GM21786 (cell line): ENCODE measurements at regions not wholly inside any gene's neighbourhood (a gene's known extent, or its start where the extent isn't known, plus 50 kb on each side); places are given as distances from the start of the nearest gene placed in this dataset.

Source experiments
- ATAC-seq: cut with Tn5 transposase; IDR thresholded peaks from one replicate; pipeline ENCODE4 v1.9.1; 2021; ENCODE audit not compliant: unreplicated experiment

DNA sequence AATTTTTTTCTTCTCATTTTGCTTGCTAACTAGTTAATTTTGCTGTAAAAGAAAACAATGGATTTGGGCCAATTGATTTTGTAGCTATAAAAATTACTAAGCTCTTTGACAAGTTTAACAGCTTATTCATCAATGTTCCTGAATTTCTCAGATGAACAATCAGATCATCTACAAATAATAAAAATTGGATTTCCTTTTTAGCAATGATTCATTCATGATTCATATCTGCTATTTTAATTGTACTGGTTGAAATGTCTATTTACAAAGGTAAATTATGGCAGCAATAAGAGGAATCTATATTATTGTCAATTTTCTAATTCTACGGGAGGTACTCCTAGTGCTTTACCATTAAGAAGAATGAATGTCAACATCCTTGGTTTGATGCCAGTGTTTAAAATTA, 178.8 kb upstream of the BTBD3 start:
- ATAC-seq = no peak

DNA sequence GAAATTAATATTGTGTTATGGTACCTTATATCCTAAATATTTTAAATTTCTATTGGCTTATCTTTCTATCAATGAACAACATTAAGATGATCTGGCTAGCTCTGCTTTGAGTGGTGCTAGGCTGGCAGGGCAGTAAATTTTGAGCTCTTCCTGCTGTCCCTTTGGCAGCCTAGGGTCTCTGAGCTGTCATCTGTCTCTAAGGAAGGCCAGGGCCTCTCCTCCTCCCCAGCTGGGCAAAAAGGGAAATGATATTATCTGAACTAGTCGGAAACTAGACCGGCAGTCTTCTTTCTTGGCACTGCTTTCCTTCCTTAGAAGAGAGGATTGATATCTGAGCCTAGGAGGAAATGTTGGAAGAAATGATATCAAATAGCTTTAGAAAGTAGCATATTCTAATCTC, 176.7 kb upstream of the BTBD3 start:
- ATAC-seq = no peak

DNA sequence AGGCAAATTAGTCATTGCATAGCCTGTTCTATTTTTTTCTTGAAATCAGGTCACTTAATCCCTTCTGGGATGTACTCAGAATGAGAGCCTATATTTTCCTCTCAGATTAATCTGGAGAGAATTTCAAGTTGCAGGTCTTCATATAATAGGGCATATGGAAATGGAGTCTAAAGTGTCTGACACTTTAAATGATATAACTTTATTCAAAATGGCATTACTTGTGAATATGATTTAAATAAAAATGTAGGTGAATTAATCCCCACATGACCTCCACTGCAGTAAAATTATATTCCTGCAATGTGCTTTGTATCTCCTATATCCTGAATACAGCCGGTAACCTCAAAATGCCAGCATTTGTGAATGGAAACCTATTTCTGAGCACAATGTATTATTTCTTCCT, 172.5 kb upstream of the BTBD3 start:
- ATAC-seq = no peak

DNA sequence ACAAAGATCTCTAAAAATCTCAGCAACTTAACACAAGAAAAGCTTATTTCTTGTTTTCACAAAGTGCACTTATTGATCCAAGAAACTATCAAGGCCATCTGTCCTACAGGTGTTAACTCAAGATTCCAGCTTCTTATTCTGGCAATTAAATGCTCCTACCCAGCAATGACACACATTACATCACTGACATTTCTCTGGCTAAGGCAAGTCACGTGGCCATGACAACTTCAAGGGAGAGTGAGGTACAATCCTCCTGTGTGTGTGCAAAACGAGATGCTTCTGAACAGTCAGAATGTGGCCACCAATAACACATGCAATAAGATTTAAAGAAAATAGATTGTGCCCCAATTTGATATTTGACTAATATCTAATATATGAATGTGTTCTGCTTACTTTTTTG, 169.3 kb upstream of the BTBD3 start:
- no peak for ATAC-seq

DNA sequence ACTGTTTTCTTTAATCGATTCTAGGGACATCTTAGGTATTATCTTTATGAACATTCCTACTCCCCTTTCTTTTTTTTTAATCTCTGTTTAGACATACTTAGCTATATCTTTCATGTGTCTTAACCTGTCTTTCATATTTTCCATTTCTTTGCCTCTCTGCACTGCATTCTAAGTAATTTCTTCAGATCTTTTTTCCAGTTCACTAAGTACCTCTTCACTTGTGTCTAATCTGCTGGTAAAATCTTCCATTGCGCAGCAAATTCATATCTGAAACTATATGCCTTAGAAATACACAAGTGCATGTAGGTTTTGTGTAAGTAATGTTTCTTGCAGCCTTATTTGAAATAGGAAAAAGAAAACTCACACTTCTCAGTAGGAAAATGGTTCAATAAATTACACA, 165.4 kb upstream of the BTBD3 start:
- no peak for ATAC-seq

DNA sequence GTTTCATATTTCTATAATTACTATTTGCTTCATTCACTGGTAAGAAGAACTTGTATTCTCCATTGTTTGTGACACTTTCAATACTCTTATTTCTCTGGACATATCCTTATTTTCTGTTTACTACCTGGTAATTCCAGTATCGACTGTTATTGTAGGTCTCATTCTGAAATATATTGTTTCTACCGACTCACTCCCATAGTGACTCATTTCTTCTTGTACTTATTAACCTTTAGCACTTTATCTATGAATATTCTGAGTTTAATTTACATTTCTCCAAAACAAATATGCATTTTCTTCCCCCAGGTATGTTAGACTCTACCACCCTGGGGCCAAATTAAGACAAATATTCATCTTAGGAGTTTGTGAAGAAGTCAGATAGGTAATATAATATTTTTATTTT, 164.5 kb upstream of the BTBD3 start:
- no peak for ATAC-seq

DNA sequence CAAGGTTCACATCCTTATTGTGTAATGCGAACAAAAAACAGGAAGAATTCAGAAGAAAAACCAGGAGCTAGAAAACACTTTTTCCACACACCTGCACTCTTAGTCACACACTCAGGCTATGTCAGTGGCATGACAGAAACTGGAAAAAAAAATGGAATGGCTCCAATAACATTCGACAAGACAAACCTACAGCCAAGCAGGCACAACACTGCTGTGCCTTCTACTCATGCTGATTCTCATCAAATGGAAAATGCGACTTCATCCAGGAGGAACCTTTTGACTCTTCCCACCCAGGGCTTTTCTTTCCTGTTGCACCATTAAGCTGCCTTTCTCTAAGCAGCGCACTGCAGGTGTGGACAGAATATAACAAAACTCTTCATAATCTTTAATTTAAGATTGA, 163.2 kb upstream of the BTBD3 start:
- ATAC-seq = no peak

DNA sequence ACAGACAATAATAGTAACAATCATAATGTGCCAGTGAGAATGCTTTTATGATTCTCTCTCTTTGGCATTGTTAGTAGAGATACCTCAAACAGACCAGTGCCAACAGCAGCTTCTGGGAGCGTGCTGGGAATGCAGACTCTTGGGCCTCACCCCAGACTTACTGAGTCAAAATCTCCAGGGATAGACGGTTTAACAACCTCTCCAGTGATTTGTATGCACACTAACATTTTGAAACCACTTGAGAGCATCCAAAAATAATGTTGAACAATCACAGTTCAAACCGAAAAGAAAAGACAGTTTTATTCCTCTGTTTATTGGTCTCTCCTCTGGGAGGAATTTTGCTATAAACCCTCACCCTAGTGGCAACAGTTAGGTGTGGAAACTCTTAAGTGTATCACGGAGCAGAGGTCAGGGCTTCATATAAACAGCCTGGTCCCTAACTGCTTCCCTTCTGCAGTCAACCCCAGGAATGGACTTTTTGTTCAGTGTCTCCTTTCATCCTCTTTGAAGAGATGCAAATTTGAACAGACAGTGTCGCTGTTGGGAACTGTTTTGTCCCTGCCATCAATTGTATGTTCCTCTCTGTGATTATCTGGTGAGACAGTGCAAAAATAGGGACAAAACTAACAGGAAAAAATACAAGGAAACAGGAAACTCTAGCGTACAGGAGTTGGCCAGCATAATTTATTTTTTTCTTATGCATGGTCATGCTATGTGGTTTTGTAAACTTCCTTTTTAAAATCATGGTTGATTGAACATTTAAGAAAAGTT, 162.4 kb upstream of the BTBD3 start:
- ATAC-seq = no peak

DNA sequence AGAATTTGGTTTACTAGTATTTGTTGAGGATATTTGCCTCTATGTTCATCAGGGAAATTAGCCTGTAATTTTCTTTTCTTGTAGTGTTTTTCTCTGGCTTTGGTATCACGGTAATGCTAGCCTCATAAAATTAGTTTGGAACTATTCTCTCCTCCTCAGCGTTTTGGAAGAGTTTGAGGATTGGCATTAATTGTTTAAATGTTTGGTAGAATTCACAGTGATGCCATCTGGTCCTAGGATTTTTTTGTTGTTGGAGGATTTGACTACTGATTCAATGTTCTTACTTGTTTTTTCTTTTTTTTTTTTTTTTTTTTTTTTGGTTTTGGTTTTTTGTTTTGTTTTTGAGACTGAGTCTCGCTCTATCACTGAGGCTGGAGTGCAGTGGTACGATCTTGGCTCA, 156.2 kb upstream of the BTBD3 start:
- ATAC-seq = no peak

DNA sequence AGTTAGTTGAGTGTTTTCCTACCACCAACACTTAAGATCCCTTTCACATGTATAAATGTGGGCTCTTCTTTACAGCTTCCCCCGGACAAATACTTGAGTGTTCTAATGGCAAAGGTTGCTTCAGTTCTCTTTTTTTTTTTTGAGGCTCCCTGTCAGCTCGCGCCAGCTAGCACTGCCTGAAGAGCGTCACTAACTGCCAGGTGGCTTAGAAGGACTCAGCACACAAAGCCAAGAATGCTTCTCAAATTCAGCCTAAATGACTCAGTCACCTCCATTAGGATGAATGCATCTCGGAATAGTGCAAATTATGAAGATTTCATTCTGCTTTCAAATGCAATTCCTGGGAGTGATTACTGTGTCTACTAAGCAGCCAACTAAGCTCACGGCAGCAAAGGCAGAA, 150.7 kb upstream of the BTBD3 start:
- no peak for ATAC-seq

DNA sequence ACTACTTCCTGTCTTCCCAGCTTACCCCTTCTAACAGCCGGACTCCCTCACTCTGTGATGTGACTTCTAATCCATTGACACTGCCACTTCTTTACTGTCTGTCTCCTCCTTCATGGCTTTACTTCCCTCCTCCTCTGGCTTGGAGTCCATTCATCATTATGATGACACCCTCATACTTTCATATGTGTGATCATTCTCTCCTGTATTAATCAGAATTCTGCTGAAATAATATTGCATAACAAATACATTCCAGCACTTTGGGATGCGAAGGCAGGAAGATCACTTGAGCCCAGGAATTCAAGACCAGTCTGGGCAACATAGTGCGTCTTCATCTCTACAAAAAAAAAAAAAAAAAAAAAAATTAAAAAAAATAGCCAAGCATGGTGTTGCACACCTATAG, 147.9 kb upstream of the BTBD3 start:
- no peak for ATAC-seq

DNA sequence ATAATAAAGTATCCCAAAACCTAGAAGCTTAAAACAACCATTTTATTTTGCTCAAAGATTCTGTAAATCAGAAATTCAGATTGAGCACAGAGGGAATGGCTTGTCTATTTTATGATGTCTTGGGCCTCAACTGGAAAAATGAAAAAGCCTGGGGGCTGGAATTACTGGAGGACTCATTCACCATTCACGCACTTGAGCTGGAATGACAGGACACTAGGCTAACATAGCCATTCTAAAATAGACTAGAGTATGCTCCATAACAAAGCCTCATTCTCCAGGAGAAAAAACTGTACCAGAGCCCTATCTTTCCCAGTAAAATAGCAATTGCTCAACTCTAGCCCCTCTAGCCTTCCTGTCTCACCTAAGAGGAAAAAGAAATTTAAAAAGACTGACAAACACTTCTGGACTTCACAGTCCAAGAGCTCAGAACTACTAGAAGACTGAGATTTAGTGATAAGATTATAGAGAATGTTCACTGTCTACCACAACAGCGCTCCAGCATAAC, 145.4 kb upstream of the BTBD3 start:
- no peak for ATAC-seq

DNA sequence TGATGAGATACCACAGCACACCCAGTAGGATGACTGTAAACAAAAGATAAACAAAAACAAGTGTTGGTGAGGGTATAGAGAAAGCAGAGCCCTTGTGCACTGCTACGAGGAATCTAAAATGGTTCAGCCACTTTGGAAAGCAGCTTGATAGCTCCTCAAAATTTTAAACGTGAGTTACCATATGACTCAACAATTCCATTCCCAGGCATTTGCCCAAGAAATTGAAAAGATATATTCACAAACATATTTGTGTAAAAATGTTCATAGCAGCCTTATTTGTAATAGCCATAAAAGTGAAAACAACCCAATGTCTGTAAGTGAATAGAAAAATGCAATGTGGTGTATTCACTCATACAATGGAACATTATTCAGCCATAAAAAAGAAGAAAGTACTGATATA, 141.0 kb upstream of the BTBD3 start:
- ATAC-seq = no peak

DNA sequence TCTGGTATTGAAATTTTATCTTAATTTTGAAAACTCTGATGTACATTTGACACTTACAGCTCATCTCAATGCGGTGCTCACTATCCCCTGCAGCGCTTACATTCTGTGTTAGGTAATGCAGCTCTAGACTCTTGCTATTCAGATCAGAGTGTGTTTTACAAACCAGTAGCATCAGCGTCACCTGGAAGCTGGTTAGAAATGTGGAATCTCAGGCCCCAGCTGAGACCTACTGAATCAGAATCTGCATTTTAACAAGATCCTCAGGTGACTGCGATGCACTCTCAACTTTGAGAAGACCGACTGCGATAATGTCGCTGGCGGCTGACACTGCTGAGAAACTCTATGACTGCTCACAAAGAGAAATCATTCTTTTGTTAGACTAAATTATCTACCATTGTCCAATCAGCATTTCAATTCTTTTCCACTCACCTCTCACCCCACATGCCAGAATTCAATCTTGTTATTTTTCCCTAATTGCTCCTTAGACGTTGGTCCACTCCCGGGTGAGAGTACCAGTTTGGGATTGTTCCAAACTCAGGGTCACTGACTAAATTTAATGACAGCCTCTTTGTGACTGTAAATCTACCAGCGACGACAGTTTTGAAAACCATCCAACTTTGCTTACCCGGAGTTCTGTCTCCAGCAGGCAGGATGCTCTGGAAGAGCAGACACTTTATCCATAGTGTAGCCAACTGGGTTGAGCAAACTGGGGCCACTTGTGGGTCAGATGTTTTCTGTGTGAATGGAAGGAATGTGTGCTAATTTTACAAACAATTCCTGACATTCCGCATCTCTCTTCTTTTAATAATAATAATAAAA, 140.1 kb upstream of the BTBD3 start:
- no peak for ATAC-seq

DNA sequence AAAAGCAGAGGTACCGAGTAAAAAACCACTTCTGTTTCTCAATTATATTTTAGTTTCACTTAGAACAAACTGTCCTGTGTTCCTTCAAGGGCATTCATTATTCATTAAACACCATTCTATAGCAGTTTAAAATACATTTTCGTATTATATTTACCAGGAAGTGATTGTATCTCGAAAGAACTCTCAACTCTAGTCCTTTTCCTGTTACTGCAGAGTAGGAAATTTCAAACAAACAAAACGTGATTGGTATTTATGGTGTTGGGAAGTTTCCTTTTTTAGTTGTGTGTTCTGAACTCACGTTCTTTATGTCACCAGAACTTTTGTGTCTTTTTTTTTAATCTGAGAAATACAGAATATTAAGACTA, 139.5 kb upstream of the BTBD3 start:
- no peak for ATAC-seq

DNA sequence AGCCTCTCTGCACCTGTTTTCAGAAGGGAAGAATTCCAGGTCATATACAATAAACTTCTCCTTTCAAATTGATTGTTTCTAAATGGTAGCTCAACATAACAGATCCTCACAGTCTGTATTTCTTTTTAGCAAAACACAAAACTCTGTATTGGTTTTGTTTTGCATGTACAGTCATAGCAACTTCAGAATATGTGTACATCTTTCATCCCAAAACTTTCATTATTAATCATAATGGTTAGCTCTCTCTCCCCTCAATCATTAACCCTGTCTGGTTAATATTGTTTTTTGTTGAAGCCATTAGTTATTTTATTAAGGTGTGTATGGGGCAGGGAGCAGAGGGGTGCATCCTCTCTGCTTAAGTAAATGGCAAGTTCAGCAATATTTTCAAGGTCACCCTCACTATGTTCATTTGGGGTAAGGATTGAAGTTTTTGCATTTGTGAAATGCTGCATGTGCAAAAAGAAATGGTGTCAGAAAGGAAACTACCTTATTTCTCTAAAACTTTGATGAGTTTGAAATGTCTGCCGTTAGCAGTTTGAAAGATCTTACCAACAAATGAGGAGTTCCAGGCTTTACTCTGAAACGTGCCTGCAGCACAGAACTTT, 136.8 kb upstream of the BTBD3 start:
- no peak for ATAC-seq

DNA sequence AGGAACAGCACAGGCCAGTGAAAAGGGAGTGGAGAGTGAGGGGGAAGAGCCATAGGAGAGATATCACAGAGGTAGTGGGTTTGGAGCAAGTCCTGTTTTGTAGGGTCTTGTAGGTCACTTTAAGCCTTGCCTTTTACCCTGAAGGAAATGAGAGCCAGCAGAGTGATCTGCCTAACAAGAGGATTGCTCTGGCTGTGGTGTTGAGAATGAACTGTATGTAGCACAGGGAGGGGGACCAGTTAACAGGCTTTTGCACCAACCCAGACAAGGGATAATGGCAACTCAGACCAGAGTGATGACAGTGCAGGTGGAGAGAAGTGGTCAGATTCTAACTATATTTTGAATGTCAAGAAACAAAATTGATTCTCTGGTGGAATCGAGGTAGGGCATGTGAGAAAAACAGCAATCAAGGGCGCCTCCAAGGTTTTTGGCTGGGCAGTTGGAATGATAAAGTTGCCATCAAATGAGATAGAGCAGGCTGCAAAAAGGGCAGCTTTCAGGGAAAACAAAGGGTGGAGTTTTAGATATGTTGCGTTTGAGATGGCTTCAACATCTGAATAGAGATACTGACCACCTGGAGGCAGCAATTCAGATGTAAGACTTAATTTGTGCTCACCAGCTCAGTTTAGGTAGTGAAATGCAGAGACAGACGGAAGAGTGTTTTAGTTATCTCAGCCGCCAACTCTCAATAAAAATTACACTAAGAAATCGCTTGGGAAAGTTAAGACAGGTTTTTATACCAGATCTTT, 134.4 kb upstream of the BTBD3 start:
- no peak for ATAC-seq

DNA sequence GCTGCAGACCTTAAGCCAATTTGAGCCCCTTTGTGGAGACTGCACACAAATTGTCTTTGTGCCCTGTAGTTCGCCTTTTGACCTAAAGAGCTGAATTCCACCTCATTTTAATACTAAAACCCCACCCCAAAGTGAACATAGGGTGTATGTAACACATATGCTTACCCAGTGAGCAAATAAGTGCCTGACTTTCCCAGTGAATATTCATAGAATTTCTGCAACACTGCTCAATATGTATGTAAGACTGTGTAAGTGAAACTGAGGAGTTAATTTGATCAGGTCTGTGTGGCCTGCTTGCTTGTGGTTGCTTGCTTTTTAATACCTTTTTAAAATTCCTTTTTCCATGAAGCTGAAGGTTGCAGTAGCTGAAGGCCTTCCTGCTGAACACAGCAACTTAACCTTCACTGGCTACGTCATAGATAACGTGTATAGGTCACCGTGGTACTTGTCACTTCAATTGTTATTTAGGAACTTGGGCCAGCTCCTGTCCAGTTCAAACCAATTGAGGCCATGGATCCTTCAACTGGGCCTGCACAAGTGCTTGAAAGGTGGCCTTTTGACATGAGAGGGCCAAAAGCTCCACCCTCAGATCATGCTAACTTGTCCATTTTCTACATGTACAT, 131.7 kb upstream of the BTBD3 start:
- no peak for ATAC-seq

DNA sequence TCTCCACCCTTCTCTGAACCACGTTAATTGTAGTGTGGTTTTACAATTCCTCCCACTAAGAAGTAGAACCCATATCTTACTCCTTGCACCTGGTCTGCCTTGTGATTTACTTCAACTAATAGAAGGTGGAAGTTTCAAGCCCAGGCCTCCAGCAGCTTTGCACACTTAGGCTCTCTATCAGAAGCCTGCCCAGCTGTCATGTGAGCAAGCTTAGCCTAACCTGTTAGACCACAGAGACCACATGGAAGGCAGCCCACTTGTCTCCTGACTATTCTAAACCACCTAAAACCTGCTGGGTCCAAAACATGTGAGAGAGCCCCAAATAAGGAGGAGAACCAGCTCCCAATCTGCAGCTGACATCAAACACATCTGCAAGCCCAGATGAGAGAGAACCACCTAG, 127.6 kb upstream of the BTBD3 start:
- ATAC-seq = no peak

DNA sequence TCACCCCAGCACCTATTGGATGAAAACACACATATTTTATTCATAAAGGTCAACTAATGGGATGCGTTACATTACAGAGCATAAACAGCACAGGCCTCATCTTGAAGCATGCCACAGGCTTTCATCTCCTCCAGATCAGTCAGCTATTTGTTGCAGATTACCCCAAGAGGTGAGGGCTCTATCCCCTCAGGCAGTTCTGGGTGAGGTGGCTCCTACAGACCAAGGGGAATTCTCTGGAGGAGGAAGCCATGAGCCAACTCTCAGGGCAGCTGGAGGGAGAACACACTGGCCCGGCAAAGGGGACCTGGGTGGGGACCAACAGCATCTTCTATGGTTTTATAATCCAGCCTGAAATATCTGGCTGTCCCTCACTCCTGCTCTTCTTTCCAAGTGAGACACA, 126.4 kb upstream of the BTBD3 start:
- ATAC-seq = no peak
